HG02938 (cell line): ENCODE measurements at regions not wholly inside any gene's neighbourhood (a gene's known extent, or its start where the extent isn't known, plus 50 kb on each side); places are given as distances from the start of the nearest gene placed in this dataset.

Source experiments
- ATAC-seq: cut with Tn5 transposase; IDR thresholded peaks from one replicate; pipeline ENCODE4 v1.9.1; 2021; ENCODE audit warnings: mild to moderate bottlenecking, moderate library complexity; ENCODE audit not compliant: unreplicated experiment

- ATAC-seq: no peak
Measured at GRCh38 chr2:76330865-76331264, 620.1 kb upstream of the GCFC2 start.

- no peak for ATAC-seq
Measured at GRCh38 chr2:76326636-76327035, 615.9 kb upstream of the GCFC2 start.

GRCh38 chr2:76323381-76323780 lies 612.7 kb upstream of the GCFC2 start:
- ATAC-seq: no peak

GRCh38 chr2:76320716-76321115 lies 610.0 kb upstream of the GCFC2 start:
- no peak for ATAC-seq

GRCh38 chr2:76318848-76319360 lies 608.2 kb upstream of the GCFC2 start:
- no peak for ATAC-seq

GRCh38 chr2:76316691-76317090 lies 606.0 kb upstream of the GCFC2 start:
- no peak for ATAC-seq

GRCh38 chr2:76314271-76315020 lies 603.7 kb upstream of the GCFC2 start:
- ATAC-seq: no peak

- ATAC-seq: no peak
Measured at GRCh38 chr2:76312236-76312635, 601.5 kb upstream of the GCFC2 start.

GRCh38 chr2:76311728-76312127 lies 601.0 kb upstream of the GCFC2 start:
- no peak for ATAC-seq

GRCh38 chr2:76310894-76311633 lies 600.3 kb upstream of the GCFC2 start:
- ATAC-seq: no peak

- ATAC-seq: no peak
Measured at GRCh38 chr2:76307495-76307894, 596.8 kb upstream of the GCFC2 start.

- ATAC-seq: no peak
Measured at GRCh38 chr2:76298041-76298440, 587.3 kb upstream of the GCFC2 start.

GRCh38 chr2:76296438-76296837 lies 585.7 kb upstream of the GCFC2 start:
- no peak for ATAC-seq

GRCh38 chr2:76295762-76296161 lies 585.0 kb upstream of the GCFC2 start:
- ATAC-seq: no peak

- no peak for ATAC-seq
Measured at GRCh38 chr2:76288598-76288997, 577.9 kb upstream of the GCFC2 start.

GRCh38 chr2:76288146-76288545 lies 577.4 kb upstream of the GCFC2 start:
- no peak for ATAC-seq

GRCh38 chr2:76283350-76283749 lies 572.6 kb upstream of the GCFC2 start:
- no peak for ATAC-seq

- ATAC-seq: no peak
Measured at GRCh38 chr2:76281156-76281841, 570.6 kb upstream of the GCFC2 start.

GRCh38 chr2:76280686-76281085 lies 570.0 kb upstream of the GCFC2 start:
- no peak for ATAC-seq

GRCh38 chr2:76279142-76279541 lies 568.4 kb upstream of the GCFC2 start:
- ATAC-seq: no peak

- ATAC-seq: no peak
Measured at GRCh38 chr2:76275788-76276187, 565.1 kb upstream of the GCFC2 start.

GRCh38 chr2:76274676-76275075 lies 564.0 kb upstream of the GCFC2 start:
- ATAC-seq: no peak
